ENCODE measurements at regions not wholly inside any gene's neighbourhood (a gene's known extent, or its start where the extent isn't known, plus 50 kb on each side); places are given as distances from the start of the nearest gene placed in this dataset.
"Not testable (repeated sequence)": the region's sequence is repeated elsewhere in the genome, so short reads cannot be mapped to it uniquely, and the experiment has no call there.

DNA sequence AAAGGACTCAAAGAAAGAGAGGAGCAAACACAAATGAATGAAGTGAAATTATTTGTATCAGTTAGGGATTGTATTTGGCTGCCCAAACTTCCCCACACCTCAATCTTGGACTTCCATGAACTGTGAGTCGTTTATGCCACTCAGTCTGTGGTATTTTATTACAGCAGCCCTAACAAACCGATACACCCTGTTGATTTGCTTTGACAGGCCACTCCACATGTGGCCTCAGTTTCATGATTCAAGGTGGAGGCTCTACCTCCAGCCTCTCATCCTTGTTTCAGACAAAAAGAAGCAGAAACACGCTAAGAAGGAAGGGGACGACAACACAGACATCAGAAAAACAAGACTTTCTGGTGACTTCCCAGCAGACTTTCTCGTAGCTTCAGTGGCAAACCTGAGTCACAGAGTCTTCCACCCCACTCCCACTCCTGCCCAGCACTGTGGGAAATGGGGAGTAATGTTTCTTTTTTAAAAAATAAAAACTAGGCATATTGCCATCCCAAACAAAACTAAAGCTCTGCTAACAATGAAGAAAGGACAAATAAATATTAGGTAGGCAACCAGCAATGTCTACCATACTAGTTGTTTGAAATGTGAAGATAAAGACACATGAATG is 52.2 kb upstream of the ABCA1 start:
- DNase-seq (ENCODE audit: low read depth) = no peak

DNA sequence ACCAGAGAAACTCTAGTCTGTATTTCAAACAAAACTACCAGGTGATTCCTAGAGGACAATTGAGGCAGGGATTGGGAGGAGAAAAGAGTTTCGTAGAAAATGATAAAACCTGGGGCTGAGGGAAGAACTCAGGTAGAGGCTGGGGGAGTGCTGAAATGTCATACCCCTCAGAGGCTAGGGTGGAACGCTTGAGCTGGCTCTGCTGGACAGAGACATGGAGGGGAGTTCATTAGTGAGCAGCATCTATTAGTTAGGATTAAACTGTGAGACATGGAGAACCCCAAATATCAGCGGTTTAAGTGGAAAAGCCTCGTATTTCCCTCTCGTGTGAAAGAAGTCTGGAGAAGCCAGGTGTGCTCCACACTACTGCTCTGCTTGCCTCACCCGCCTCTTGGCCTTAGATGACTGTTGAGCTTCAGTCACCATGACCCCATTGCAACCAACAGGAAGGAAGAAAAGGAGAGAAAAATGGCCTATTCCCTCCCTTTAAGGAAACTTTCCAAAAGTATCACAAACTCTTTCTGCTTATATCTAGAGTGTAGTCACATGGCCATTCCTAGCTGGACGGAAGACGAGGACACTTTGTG is 53.7 kb upstream of the ABCA1 start:
- no peak for DNase-seq (ENCODE audit: low read depth)

DNA sequence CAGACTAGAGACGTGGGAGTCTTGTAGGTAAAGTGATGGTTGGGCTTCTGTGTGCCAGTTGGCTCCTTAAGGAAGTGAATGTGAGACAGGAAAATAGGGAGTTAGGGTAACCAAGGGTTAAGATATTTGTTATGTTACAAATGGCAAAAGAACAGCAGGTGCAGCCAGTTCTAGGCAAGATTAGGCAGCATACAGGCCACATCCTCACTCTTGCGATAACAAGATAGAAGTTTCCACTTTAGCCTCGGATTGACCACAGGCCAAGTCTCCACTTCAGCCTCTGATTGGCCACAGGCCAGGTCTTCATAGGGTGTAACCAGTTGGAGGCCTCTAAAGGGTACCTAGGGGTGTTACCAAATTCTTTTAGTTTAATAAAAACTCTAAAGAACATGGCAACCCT is 54.6 kb upstream of the ABCA1 start:
- DNase-seq (ENCODE audit: low read depth) = no peak

DNA sequence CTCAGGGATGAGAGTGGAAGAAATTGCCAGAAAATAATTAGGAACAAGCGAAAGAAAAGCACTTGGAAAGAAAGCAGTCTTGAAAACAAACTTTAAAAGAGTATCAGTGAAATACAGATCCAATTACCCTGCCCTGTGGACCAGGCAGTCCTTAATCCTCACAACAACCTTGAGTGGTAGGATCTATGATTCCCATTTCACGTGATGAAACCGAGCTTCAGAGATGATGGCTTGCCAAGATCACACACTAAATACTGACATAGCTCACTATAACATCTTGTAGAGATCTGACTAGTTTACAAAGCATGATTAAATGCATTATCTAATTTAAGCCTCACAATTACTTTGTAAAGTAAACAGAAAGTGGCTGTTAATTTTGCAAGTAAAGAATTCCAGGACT is 55.5 kb upstream of the ABCA1 start:
- no peak for DNase-seq (ENCODE audit: low read depth)

DNA sequence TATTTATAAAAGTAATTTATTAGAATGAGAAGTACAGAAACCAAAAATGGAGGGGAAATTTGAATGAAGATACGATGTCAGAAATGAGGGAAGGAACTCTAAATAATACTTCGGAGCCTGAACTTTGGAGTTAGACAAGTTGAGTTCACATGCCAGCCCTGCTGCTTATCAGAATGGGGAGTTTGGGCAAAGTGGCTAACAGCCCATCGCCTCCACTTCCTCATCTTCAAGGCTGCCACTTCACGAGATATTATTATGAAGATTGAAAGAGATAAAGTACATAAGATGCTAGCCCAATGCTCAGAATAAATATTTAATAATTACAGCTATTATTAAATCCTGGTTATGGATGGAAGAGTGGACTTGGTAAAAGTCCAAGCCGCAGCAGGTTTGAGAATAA is 56.2 kb upstream of the ABCA1 start:
- no peak for DNase-seq (ENCODE audit: low read depth)

DNA sequence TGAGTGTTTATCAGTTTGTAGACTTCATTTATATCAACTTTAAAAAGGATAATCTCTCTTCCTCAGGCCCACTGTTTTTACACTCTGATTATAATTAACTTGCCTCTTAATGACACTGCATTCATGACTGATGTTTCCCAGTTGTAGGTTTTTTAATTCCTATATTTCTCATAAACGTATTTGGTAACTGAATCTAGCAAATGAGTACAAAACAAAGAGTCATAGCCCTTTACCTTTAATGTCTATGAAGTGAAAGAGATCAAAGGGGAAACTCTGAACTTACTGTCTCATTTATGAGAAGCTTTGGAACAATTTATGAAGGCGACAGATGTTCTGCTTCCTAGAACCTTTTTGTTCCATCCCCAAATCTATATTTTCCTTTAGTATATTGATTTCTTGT is 56.6 kb upstream of the ABCA1 start:
- DNase-seq (ENCODE audit: low read depth) = no peak

DNA sequence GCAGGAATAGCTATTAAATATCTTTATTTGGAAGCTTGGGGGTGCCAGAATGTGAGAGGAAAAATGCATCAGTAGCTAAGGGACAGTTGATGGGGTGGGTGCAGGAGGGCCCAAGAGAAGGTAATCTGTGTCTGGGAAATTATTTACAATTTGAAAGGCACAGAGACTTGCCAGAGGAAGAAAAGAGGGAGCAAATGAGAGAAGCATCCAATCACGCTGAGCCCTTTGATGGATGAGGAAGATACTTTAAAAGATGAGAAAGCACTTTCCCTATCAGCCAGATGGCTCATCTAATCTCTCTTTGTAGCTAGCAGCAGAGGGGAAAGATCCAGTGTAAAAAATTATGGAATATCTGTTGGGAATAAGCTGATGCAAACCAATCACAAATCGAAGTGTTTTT is 57.0 kb upstream of the ABCA1 start:
- no peak for DNase-seq (ENCODE audit: low read depth)

DNA sequence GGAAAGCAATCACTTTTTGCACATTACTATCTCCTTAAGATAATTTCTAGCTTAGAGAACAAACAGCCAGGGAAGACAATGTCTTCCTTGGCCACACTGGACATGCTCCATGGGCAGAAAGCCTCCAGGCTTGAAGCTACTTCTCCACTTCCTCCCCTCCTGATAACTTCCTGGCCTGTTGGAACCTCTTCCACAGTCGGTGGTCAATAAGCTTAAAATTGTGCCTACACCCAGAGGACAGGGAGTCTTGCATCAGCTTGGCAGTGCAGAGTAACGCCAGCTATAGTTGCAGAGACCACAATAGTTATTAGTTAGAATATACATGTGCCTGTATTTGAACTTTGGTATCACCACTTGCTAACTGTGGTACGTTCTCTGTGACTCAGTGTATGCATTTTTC is 58.1 kb upstream of the ABCA1 start:
- no peak for DNase-seq (ENCODE audit: low read depth)

DNA sequence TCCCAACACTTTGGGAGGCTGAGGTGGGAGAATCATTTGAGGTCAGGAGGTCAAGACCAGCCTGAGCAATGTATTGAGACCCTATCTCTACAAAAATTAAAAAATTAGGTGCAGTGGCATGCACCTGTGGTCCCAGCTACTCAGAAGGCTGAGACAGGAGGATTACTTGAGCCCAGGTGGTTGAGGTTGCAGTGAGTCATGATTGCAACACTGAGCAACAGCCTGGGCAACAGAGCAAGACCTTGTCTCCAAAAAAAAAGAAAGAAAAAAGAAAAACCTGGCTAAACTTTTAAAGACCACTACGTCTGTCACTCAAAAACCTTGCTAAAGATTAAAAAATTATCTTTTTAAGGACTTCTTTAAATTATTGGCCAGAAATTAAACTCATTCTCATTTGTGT is 59.8 kb upstream of the ABCA1 start:
- peak; percentile 72 for DNase-seq (ENCODE audit: low read depth)

DNA sequence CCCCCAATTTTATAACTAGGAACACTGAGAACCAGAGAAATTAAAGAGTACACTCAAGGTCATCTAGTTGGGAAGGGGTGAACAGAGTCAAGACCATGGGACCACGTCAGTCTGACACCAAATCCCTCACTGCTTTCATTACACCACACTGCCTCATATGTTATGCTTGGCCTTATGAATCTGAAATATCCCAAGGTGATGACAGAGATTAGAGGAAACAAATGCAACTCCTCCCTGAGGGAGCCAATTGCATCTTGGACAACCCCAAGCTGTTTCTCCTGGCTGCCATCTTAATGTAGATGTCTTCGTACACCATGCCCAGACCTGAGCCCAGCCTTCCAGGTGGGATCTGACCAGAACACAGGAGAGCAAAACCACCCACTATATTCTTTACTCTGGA is 60.6 kb upstream of the ABCA1 start:
- no peak for DNase-seq (ENCODE audit: low read depth)

DNA sequence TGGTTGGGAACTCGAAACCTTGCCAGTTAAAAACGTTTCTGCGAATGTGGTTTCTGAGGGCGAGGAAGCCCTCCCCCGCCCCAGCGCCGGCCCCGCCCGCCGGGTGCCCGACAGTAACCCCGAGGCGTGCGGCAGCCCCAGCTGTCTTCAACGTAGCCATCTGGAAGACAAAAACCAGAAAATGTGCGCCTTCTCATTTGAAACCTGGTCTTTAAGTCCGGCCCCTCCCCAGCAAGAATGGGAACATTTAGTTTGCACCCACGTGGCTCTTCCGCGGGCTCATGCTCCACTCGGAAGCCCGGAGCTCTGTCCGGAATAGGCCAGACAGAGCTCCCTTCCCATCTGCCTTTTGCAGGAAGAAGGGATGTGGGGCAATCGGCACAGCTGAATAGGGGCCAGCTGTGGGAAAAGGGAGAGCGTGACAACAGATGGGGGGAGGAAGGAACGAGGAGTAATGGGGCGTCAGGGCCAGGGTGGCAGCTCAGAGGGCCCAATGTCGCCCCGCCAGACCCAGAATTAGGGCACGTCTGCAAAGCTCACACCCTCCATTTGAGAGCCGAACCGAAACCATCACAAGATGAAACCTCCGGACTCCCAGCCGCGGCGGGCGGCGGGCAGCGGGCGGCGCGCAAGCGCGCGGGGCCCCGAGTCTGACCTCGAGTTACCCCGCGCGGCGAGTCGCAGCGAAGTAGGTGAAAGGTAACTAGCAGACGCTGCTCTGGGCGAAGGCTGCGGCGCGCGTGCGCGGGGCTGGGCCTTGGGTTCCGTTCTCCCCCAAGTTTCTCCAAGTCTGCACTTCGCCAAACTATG is 63.4 kb upstream of the ABCA1 start:
- DNase-seq (ENCODE audit: low read depth) = peak; percentile 53

DNA sequence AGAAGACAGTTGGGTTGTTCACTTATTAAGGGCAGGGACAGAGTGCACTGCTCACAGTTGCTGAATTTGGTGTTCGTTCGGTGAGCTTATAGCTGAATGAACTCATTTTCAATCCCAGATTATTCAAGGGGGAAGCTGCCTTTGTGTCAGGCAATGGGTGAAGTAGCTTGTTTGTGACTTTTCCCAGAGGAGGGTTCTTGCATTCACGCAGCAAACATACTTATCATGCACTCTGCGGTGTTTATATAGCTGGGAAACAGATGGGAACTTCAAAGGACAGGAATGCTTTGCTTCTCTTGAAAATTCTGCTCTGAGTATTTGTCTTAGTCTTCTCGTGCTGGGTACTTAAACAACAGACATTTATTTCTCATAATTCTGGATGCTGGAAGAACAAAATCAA is 64.7 kb upstream of the ABCA1 start:
- no peak for DNase-seq (ENCODE audit: low read depth)

DNA sequence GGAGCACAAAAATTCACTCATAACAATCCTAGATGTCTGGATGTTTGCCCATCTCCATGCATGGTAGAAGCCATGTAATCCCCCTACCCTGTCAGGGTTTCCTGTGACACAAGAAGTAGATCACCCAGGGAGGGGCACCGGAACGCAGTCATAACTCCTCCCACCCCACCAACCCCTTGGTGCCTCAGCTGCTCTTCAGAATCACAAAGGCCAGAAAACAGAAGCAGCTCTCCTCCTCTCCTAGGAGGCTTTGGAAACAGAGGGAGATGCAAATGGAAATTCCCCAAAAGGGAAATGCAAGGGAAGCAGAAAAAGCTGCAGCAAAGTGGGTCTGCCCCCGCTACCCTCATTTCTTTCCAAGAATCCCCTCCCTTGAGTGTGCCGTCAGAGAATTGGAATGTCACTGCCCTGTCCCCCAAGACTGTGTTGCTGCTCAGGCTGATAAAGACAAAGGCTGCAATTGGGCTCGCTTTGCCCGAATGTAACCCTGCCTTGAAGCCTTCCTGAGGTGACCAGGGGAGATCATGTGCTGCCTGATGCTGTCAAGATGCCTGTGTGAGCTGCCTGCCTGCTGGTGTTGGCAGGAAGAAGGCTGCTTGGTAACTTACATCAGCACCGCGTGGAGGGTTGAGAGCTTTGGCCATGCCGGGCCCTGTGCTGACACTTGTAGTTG is 65.5 kb upstream of the ABCA1 start:
- peak; percentile 50 for DNase-seq (ENCODE audit: low read depth)

DNA sequence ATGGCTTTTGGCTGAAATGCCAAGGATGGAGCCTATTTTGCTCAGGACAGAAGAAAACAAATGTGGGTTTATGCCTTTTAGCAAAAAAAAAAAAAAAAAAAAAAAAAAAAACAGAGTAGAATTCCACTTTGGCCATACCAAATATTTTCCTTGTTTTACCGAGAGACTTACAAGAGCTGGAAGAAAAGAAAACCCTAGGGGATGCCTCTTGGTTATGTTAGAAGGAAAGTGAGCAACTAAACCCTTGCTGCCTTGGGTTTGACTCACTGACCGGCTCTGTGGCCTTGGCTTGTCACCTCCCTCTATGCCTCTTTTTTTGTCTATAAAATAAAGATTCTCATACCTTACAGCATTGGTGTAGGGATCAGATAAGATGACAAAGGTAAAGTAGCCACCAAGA is 69.6 kb upstream of the ABCA1 start:
- no peak for DNase-seq (ENCODE audit: low read depth)

DNA sequence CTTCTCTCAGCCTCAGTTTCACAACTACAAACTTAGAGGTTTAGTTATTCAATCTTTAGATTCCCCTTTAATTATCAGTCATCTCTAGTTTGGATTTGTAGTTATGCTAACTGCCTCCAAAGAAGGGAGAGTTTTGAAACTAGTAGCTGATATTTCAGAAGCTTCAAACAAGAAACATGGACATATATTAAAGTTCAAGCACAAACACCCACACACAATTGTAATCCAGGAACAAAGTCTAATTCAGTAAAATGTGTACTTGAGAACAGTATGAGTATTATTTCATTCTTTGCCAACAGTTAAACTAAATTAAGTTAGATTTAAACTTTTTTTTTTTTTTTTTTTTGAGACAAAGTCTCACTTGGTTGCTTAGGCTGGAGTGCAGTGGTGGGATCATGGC is 71.2 kb upstream of the ABCA1 start:
- DNase-seq (ENCODE audit: low read depth) = no peak

DNA sequence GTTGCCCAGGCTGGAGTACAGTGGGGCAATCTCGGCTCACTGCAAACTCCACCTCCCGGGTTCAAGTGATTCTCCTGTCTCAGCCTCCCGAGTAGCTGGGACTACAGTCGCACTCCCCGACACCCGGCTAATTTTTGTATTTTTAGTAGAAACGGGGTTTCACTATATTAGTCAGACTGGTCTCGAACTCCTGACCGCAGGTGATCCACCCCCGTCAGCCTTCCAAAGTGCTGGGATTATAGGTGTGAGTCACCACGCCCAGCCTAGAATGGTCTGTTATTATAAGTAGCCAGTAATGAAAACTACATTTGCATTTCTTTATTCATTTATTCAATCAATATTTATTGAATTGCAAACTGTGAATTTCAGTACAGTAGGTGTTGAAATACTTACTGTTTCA is 72.6 kb upstream of the ABCA1 start:
- not testable (repeated sequence) for DNase-seq (ENCODE audit: low read depth)

DNA sequence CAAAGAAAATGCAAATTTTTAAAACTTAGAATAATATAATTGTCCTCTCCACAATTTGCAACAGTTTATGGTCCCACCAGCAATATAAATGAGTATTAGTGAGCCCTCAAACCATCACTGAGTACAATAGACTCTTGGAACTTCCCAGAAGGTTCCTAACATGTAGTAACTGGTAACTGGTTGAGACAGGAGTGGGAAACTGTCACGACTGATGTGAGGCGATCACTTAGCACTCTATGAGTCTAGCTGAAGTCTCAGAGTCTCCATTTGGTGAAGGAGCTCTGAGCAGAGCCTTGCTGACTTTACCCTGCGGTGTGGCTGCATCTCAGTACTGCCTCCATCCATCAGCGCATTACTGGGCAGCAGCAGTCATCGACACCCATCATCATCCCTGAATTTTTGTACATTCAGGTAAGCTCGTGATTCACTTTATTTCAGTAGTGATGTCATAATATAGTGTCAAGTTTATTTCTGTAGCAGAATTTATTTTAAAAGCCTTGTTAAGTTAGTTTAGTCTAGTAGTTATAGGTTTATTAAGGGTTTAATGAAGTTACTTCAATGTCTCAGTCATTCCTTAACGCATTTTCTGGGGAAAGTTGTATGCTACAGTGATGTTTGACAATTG is 76.6 kb upstream of the ABCA1 start:
- DNase-seq (ENCODE audit: low read depth) = no peak

DNA sequence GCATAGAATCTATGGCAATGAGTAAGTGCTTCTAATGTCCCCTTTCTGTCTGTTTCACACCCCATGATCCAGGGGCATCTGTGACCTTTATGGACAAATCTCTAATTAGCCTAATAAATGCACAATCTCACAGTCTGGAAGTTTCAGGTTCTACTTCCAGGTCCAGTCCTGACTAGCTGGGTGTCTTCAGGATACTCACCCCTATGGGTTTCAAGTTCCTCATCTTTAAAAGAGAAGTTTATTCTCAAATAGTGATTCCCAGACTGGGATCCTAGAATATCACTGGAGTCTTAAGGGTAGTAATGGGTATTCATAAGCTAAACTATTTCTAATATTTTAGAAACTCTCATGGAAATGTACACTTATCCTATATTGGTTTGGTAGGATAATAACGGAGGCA is 77.2 kb upstream of the ABCA1 start:
- no peak for DNase-seq (ENCODE audit: low read depth)

DNA sequence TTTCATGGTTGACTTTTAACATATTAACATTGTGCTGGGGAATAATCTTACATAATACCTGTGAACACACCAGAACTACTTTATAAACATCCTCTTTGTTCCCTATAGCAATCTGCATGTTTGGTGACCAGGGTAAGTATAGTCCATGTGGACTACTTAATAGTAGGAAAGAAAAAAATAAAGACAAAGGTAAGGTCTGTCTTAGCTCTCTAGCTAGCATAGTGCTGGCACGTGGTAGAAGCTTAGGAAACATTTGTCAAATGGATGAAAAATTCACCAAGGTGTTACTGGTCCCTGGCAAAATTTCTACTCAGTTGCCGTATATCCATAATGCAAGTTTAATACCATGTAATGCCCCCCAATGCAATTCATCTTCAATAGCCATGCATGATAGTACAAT is 78.6 kb upstream of the ABCA1 start:
- no peak for DNase-seq (ENCODE audit: low read depth)

DNA sequence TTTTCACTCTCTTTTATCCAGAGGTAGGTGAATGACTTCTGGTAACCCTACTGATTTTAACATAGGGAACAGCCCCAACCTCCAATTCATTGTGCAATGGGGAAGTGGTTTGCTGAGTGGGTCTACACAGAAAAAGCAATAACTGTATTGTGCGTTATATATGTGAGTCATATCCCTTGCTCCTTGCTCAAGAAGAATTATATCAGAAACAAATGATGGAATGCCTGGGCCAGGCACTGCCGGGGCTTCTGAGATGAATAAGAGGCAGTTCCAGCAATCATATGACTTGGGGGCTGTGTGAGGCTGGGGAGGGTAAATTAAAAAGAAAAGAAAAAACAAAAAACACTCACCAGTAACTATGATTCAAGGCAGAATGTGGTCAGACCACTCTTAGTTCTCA is 79.2 kb upstream of the ABCA1 start:
- peak; percentile 95 for DNase-seq (ENCODE audit: low read depth)

DNA sequence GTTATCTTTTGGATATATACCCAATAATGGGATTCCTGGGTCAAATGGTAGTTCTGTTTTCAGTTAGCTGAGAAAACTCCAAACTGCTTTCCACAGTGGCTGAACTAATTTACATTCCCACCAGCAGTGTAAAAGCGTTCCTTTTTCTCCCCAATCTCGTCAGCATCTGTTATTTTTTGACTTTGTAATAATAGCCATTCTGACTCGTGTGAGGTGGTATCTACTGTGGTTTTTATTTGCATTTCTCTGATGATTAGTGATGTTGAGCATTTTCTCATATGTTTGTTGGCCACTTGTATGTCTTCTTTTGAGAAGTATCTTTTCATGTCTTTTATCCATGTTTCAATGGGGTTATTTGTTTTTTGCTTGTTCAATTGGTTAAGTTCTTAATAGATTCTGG is 82.1 kb upstream of the ABCA1 start:
- not testable (repeated sequence) for DNase-seq (ENCODE audit: low read depth)

DNA sequence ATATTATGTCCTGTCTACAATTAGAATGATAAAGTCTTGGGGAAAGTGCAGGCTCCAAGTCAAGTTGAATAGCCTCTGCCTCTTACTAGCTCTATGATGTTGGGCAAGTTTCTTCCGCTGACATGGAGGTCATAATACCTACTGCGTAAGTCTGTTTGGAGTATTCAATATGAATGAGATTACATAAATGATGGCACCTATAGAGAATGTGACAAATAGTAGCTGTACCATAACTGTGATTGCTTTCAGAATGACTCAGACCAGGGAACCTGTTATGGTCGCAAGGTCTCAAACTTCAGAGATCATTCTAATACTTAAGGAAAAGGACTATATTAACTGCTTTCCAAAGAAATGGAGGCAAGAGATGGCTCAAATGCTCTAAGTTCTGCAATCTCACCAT is 94.0 kb upstream of the ABCA1 start:
- DNase-seq (ENCODE audit: low read depth) = no peak

All from renal cortical epithelial cell (primary cell).